AG04449 (cell line): ENCODE measurements at regions not wholly inside any gene's neighbourhood (a gene's known extent, or its start where the extent isn't known, plus 50 kb on each side); places are given as distances from the start of the nearest gene placed in this dataset.
"Not testable (repeated sequence)": the region's sequence is repeated elsewhere in the genome, so short reads cannot be mapped to it uniquely, and the experiment has no call there.

Source experiments
- CTCF ChIA-PET: fragments of 350-600 bp; formaldehyde crosslinking; extraction: SDS; loops from one replicate; lab custom pipeline; 2021; ENCODE audit warnings: antibody characterized with exemption; lab: Yijun Ruan, JAX
- POLR2A ChIA-PET: fragments of 400-600, 350-600 bp; formaldehyde crosslinking; extraction: SDS; loops from one replicate; lab custom pipeline; 2020; ENCODE audit warnings: antibody characterized with exemption, inconsistent platforms; lab: Yijun Ruan, JAX
- DNase-seq: peaks from one replicate; pipeline ENCODE4 v3.0.0-alpha.2; 2010; ENCODE audit warnings: low read depth, low spot score
- H3K4me3 ChIP-seq: 2 replicates; pipeline ENCODE4 v1.5.1; 2011; ENCODE audit warnings: low read depth, mild to moderate bottlenecking, control low read depth, low read length
- CTCF ChIP-seq: IDR thresholded peaks from one replicate; pipeline ENCODE4 v1.5.1; 2011; ENCODE audit warnings: mild to moderate bottlenecking, moderate library complexity, low read length, control low read depth, inconsistent platforms; ENCODE audit not compliant: insufficient read depth; ENCODE audit errors: missing control alignments

GRCh38 chr13:20320885-20321284 lies 88.8 kb upstream of the GJB6 start:
- H3K4me3 ChIP-seq, result no peak overlapping the region
- TF ChIP-seq CTCF, result no peak
- DNase-seq, result no peak
- ChIA-PET CTCF (no interaction called here), POLR2A (no interaction called here)

GRCh38 chr13:20313896-20314295 lies 81.8 kb upstream of the GJB6 start:
- ChIA-PET CTCF (no interaction called here), POLR2A (no interaction called here)
- no peak overlapping the region for H3K4me3 ChIP-seq
- no peak for TF ChIP-seq CTCF
- no peak for DNase-seq

- no peak for DNase-seq
- ChIA-PET POLR2A (no interaction called here), CTCF (no interaction called here)
- no peak for TF ChIP-seq CTCF
- H3K4me3 ChIP-seq, result no peak overlapping the region
Observed at GRCh38 chr13:20312292-20312691, 80.2 kb upstream of the GJB6 start.

GRCh38 chr13:20311596-20311995 lies 79.5 kb upstream of the GJB6 start:
- DNase-seq, result no peak
- no peak for TF ChIP-seq CTCF
- ChIA-PET POLR2A (no interaction called here), CTCF (no interaction called here)
- H3K4me3 ChIP-seq, result no peak overlapping the region

- POLR2A ChIA-PET, result no interaction called here
- no peak for TF ChIP-seq CTCF
- CTCF ChIA-PET, result no interaction called here
Observed at GRCh38 chr13:20311022-20311421, 78.9 kb upstream of the GJB6 start.

GRCh38 chr13:20306039-20306438 lies 73.9 kb upstream of the GJB6 start:
- no peak overlapping the region for H3K4me3 ChIP-seq
- ChIA-PET POLR2A (no interaction called here), CTCF (no interaction called here)
- TF ChIP-seq CTCF, result no peak
- DNase-seq, result no peak

More at GRCh38 chr13:20311022-20311421, 78.9 kb upstream of the GJB6 start:
- no peak overlapping the region for H3K4me3 ChIP-seq
- no peak for DNase-seq

GRCh38 chr13:20305587-20305986 lies 73.5 kb upstream of the GJB6 start:
- no peak for TF ChIP-seq CTCF
- ChIA-PET CTCF (no interaction called here), POLR2A (no interaction called here)
- H3K4me3 ChIP-seq, result no peak overlapping the region
- DNase-seq, result no peak

GRCh38 chr13:20304061-20304460 lies 71.9 kb upstream of the GJB6 start:
- H3K4me3 ChIP-seq, POLR2A ChIA-PET, CTCF ChIA-PET, DNase-seq: not testable (repeated sequence)
